Chondrocyte (in vitro differentiated cells): ENCODE measurements at regions not wholly inside any gene's neighbourhood (a gene's known extent, or its start where the extent isn't known, plus 50 kb on each side); places are given as distances from the start of the nearest gene placed in this dataset.

Experiments used
- DNase-seq: peaks from one replicate; pipeline ENCODE4 v3.0.0; 2021; ENCODE audit warnings: mixed read lengths, low spot score
- H3K27ac Mint-ChIP-seq: one replicate; pipeline ENCODE4 v1.8.0; 2021; ENCODE audit warnings: mild to moderate bottlenecking, moderate library complexity, mixed read lengths; ENCODE audit not compliant: unreplicated experiment
- H3K27me3 Mint-ChIP-seq: 2 replicates; pipeline ENCODE4 v1.8.0; 2021; ENCODE audit warnings: low read depth, mixed read lengths
- H3K36me3 Mint-ChIP-seq: 2 replicates; pipeline ENCODE4 v1.8.0; 2021; ENCODE audit warnings: low read depth, mixed read lengths
- H3K4me1 Mint-ChIP-seq: 2 replicates; pipeline ENCODE4 v1.8.0; 2021; ENCODE audit warnings: low read depth, mild to moderate bottlenecking, mixed read lengths
- H3K4me3 Mint-ChIP-seq: one replicate; pipeline ENCODE4 v1.8.0; 2021; ENCODE audit warnings: mild to moderate bottlenecking, moderate library complexity, mixed read lengths; ENCODE audit not compliant: unreplicated experiment
- H3K9me3 Mint-ChIP-seq: 2 replicates; pipeline ENCODE4 v1.8.0; 2021; ENCODE audit warnings: low read depth, mixed read lengths
- CTCF ChIP-seq: fragments of 200-600 bp; sonication (generic); IDR thresholded peaks from 2 replicates; pipeline ENCODE4 v1.5.0; 2021; ENCODE audit warnings: antibody characterized with exemption, mild to moderate bottlenecking, moderate library complexity

- H3K4me3 Mint-ChIP-seq: no peak overlapping the region
- H3K4me1 Mint-ChIP-seq: no peaks in the 10 kb centered on the region
- H3K27me3 Mint-ChIP-seq: no peaks in the 10 kb centered on the region
- no peaks in the 10 kb centered on the region for H3K36me3 Mint-ChIP-seq
- H3K27ac Mint-ChIP-seq: no peak overlapping the region
- no peak for TF ChIP-seq CTCF
- DNase-seq: no peak
- peaks cover 4% of the 10 kb centered on the region for H3K9me3 Mint-ChIP-seq
Observed at GRCh38 chr2:65586516-65586915, 154.1 kb upstream of the SPRED2 start.

GRCh38 chr2:65583061-65583460 lies 150.7 kb upstream of the SPRED2 start:
- Mint-ChIP-seq H3K27ac (no peak overlapping the region), H3K27me3 (no peaks in the 10 kb centered on the region), H3K9me3 (no peaks in the 10 kb centered on the region), H3K4me3 (no peak overlapping the region), H3K36me3 (no peaks in the 10 kb centered on the region), H3K4me1 (no peaks in the 10 kb centered on the region)
- no peak for DNase-seq
- no peak for TF ChIP-seq CTCF

- DNase-seq: no peak
- Mint-ChIP-seq H3K4me1 (peaks cover 4% of the 10 kb centered on the region), H3K27me3 (no peaks in the 10 kb centered on the region), H3K4me3 (no peak overlapping the region), H3K36me3 (no peaks in the 10 kb centered on the region), H3K9me3 (no peaks in the 10 kb centered on the region), H3K27ac (no peak overlapping the region)
- no peak for TF ChIP-seq CTCF
Observed at GRCh38 chr2:65582364-65582763, 150.0 kb upstream of the SPRED2 start.

- Mint-ChIP-seq H3K9me3 (no peaks in the 10 kb centered on the region), H3K4me1 (peaks cover 19% of the 10 kb centered on the region), H3K36me3 (no peaks in the 10 kb centered on the region), H3K27ac (no peak overlapping the region), H3K27me3 (no peaks in the 10 kb centered on the region), H3K4me3 (no peak overlapping the region)
- DNase-seq: no peak
- no peak for TF ChIP-seq CTCF
Observed at GRCh38 chr2:65580824-65581223, 148.4 kb upstream of the SPRED2 start.

- Mint-ChIP-seq H3K4me3 (no peak overlapping the region), H3K4me1 (peaks cover 30% of the 10 kb centered on the region), H3K9me3 (no peaks in the 10 kb centered on the region), H3K27ac (no peak overlapping the region), H3K36me3 (no peaks in the 10 kb centered on the region), H3K27me3 (no peaks in the 10 kb centered on the region)
- no peak for DNase-seq
- no peak for TF ChIP-seq CTCF
Observed at GRCh38 chr2:65579506-65580235, 147.3 kb upstream of the SPRED2 start.
